ENCODE measurements at regions not wholly inside any gene's neighbourhood (a gene's known extent, or its start where the extent isn't known, plus 50 kb on each side); places are given as distances from the start of the nearest gene placed in this dataset.

DNA sequence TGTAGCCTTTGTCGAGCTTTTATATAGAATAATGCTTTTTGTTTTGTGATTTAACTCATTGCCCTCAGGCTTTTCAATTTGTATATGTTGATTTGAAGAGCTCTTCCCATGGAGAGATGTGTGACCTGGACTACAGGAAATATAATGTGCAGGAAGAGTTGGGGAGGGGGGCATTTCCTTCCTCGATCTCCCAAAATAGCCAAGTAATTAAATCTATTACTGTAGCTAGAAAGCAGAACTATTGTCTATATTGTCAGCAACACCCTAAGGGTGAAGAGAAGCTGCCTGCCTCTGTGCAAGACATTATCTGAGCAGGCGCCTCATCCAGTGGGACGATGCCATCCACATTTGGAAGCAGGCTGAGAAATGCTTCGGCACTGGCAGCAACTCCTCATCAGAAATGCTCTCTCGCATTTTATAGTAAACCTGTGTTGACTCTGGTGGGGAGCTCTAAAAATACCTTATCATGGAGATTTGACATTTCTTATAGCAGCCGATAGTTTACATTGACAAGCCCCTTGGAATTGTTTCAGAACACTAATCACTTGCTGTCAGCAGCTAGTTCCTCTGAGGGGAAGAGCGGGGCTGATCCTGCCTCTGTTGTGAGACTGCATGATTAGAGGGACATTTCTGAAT is 392.5 kb upstream of the RGS6 start:
- TF ChIP-seq, protein P1, sequence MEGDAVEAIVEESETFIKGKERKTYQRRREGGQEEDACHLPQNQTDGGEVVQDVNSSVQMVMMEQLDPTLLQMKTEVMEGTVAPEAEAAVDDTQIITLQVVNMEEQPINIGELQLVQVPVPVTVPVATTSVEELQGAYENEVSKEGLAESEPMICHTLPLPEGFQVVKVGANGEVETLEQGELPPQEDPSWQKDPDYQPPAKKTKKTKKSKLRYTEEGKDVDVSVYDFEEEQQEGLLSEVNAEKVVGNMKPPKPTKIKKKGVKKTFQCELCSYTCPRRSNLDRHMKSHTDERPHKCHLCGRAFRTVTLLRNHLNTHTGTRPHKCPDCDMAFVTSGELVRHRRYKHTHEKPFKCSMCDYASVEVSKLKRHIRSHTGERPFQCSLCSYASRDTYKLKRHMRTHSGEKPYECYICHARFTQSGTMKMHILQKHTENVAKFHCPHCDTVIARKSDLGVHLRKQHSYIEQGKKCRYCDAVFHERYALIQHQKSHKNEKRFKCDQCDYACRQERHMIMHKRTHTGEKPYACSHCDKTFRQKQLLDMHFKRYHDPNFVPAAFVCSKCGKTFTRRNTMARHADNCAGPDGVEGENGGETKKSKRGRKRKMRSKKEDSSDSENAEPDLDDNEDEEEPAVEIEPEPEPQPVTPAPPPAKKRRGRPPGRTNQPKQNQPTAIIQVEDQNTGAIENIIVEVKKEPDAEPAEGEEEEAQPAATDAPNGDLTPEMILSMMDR (conservative IDR thresholded peaks at IDR 0.05; ENCODE audit: low read depth, low read length) = no peak
- no peak overlapping the region for H3K4me3 ChIP-seq (ENCODE audit: low read length)
- DNase-seq (ENCODE audit: low read depth) = no peak

DNA sequence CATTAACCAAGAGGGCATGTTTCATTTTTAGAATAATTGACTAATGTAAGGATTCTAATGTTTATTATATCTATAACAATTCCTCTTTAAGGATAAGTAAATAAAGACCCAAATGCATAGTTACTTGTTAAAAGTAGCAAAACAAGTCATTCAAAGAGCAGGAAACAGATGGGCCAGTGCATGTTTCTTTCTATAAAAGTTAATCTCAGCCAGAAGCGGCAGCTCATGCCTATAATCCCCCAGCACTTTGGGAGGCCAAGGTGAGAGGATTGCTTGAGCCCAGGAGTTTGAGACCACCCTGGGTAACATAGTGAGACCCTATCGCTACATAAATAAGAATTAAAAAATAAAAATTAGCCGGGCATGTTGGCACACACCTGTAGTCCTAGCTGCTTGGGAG is 391.0 kb upstream of the RGS6 start:
- TF ChIP-seq, protein P1 (conservative IDR thresholded peaks at IDR 0.05; ENCODE audit: low read depth, low read length) = no peak
- no peak for DNase-seq (ENCODE audit: low read depth)
- H3K4me3 ChIP-seq (ENCODE audit: low read length) = no peak overlapping the region

DNA sequence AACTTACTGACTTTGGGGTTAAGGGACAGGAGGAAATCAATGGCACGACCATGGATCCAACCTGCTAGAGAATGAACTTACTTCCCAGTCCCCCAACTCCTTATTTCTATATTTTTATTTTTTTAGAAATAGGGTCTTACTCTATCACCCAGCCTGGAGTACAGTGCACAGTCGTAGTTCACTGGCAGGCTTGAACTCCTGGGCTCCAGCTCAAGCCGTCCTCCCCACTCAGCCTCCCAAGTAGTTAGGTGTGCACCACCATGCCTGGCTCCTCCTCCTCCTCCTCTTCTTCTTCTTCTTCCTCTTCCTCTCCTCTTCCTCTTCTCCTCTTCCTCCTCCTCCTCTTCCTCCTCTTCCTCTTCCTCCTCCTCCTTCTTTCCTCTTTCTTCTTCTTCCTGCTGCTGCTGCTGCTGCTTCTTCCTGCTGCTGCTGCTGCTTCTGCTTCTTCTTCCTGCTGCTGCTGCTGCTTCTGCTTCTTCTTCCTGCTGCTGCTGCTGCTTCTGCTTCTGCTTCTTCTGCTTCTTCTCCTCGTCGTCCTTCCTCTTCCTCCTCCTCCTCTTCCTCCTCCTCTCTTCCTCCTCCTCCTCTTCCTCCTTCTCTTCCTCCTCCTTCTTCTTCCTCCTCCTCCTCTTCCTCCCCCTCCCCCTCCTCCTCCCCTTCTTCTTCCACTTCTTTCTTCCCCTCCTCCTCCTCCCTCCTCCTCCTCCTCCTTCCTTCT is 390.1 kb upstream of the RGS6 start:
- TF ChIP-seq, protein P1 (conservative IDR thresholded peaks at IDR 0.05; ENCODE audit: low read depth, low read length) = no peak
- no peak overlapping the region for H3K4me3 ChIP-seq (ENCODE audit: low read length)
- no peak for DNase-seq (ENCODE audit: low read depth)

DNA sequence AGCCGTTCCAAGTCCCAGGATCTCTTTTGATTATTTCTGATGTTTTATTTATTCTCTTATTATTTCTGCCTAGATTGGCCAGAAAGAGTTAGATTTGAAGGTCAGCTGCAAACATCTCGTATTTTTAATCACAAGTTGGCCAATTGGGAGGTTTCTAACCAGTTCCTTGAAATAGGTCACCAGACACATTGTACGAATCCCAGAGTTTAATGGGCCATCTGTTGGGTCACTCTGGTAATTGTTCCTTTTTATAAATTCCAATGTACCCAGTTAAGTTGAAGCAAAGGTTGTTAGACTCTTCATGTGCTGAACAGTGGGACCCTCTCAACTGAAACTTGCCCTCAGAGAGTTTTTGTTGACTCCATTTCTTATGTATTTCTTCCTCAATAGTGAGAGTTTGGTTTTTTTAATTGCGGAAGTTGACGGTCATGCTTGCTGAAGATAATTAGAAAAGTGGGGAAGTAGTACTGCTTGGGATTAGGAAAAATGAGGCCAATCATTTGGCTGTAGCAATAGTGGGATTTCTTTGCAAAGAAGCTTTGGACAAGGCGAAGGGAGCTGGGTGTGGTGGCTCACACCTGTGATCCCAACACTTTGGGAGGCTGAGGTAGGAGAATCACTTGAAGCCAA is 382.7 kb upstream of the RGS6 start:
- no peak overlapping the region for H3K4me3 ChIP-seq (ENCODE audit: low read length)
- no peak for DNase-seq (ENCODE audit: low read depth)
- TF ChIP-seq, protein P1 (conservative IDR thresholded peaks at IDR 0.05; ENCODE audit: low read depth, low read length) = no peak

DNA sequence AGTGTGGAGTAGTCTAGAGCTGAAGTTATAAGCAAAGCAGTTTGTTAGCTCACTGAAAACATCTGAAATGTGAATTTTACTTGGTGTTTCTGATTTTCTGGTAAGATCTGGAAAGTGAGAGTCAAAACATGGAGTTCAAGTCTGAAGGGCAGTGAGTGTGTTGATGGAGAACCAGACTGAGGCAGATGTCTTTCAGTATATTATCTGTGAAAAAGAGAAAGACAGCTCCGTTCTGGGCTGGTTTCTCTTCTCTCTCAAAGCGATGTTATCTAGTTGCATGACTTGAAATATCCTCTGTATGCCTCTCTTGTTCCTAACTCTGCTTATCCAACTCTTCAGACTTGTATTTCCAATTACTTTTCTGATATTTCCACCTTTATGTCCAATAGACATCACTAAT is 381.9 kb upstream of the RGS6 start:
- TF ChIP-seq, protein P1 (conservative IDR thresholded peaks at IDR 0.05; ENCODE audit: low read depth, low read length) = no peak
- no peak for DNase-seq (ENCODE audit: low read depth)
- no peak overlapping the region for H3K4me3 ChIP-seq (ENCODE audit: low read length)

DNA sequence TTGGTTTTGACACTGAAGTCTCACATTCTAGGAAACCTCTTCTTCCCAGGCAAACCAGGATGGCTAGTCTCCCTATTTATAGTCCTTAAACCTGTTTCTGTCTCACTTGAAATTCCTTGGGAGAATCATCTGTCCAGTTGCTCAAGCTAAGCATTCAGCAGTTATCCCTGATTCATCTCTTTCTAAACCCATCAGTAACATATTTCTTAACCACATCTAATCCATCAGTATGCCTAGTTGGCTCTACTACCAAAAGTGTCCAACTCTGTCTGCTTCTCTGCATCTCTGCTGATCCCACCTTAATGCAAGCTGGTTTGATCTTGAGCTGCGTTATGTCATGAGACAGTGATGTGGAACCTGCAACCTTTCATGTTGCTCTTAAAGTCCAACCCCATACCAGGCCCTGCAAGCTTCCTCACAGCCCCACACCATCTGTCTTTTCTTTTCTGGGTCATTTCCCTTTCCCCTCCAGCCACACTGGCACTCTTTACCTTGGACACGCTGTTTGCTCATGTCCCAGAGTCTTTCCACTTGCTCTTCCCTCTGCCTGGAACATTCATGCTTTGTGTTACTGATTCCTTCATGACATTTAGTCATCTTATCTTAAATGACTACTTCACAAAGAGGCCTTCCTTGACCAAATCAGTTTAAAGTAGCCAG is 380.8 kb upstream of the RGS6 start:
- no peak for DNase-seq (ENCODE audit: low read depth)
- TF ChIP-seq, protein P1 (conservative IDR thresholded peaks at IDR 0.05; ENCODE audit: low read depth, low read length) = no peak
- no peak overlapping the region for H3K4me3 ChIP-seq (ENCODE audit: low read length)
